HFFc6 (cell line): ENCODE measurements at regions not wholly inside any gene's neighbourhood (a gene's known extent, or its start where the extent isn't known, plus 50 kb on each side); places are given as distances from the start of the nearest gene placed in this dataset.

Source experiments
- DNase-seq: peaks from one replicate; pipeline ENCODE4 v3.0.0-alpha.2; 2018
- H3K27ac Mint-ChIP-seq: 2 replicates; pipeline ENCODE4 v1.8.0; 2020; ENCODE audit warnings: mild to moderate bottlenecking, mixed read lengths
- H3K27me3 Mint-ChIP-seq: 2 replicates; pipeline ENCODE4 v1.8.0; 2021; ENCODE audit warnings: mild to moderate bottlenecking, moderate library complexity, mixed read lengths; ENCODE audit not compliant: insufficient read depth
- H3K36me3 Mint-ChIP-seq: 2 replicates; pipeline ENCODE4 v1.8.0; 2021; ENCODE audit warnings: low read depth, mixed read lengths
- H3K4me1 Mint-ChIP-seq: 2 replicates; pipeline ENCODE4 v1.8.0; 2020; ENCODE audit warnings: low read depth, mixed read lengths
- H3K4me3 Mint-ChIP-seq: 2 replicates; pipeline ENCODE4 v1.8.0; 2020; ENCODE audit warnings: mild to moderate bottlenecking, moderate library complexity, mixed read lengths
- H3K9me3 Mint-ChIP-seq: 2 replicates; pipeline ENCODE4 v1.8.0; 2020; ENCODE audit warnings: mild to moderate bottlenecking, mixed read lengths
- TF ChIP-seq, protein P1 (sequence below): fragments of 200-600 bp; sonication (generic); IDR thresholded peaks from 2 replicates; pipeline ENCODE4 v1.5.0; 2021; ENCODE audit warnings: antibody characterized with exemption, mild to moderate bottlenecking

DNA sequence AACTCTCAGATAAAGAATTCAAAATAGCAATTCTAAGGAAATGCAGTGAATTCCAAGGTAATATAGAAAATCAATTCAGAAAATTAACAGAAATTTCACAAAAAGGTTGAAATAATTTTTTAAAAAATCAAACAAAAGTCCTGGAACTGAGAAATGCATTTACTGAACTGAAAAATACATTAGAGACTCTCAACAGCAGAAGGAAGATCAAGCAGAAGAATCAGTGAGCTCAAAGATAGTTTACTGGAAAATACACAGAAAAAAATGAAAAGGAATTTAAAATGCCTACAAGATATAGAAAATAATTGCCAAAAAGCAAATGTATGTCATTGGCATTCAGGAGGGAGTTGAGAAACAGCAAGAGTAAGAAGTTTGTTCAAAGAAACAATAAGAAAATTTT, 107.3 kb downstream of the BUD13 start:
- Mint-ChIP-seq H3K36me3 (no peaks in the 10 kb centered on the region), H3K4me1 (no peaks in the 10 kb centered on the region), H3K27me3 (peaks cover 7% of the 10 kb centered on the region), H3K4me3 (no peak overlapping the region), H3K27ac (no peak overlapping the region), H3K9me3 (no peaks in the 10 kb centered on the region)
- TF ChIP-seq, protein P1, sequence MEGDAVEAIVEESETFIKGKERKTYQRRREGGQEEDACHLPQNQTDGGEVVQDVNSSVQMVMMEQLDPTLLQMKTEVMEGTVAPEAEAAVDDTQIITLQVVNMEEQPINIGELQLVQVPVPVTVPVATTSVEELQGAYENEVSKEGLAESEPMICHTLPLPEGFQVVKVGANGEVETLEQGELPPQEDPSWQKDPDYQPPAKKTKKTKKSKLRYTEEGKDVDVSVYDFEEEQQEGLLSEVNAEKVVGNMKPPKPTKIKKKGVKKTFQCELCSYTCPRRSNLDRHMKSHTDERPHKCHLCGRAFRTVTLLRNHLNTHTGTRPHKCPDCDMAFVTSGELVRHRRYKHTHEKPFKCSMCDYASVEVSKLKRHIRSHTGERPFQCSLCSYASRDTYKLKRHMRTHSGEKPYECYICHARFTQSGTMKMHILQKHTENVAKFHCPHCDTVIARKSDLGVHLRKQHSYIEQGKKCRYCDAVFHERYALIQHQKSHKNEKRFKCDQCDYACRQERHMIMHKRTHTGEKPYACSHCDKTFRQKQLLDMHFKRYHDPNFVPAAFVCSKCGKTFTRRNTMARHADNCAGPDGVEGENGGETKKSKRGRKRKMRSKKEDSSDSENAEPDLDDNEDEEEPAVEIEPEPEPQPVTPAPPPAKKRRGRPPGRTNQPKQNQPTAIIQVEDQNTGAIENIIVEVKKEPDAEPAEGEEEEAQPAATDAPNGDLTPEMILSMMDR: no peak
- DNase-seq: no peak

DNA sequence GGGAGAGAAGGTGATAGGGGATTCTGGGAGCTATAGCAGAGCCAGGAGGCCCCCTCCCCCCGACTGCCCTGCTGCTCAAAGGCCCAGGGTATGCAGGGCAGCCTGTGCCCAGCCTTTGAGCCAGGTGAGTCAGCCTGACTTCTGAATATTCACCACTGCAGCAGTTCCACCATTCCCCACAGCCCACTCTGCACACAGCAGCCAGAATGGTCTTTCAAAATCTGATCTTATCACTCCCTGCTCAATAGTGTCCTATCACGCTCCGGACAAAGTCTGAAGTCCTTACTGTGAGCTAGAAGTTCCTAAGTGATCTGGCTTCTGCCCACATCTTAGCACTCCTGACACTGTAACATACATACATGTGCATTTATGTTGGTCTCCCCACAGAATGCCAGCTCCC, 111.7 kb downstream of the BUD13 start:
- peaks cover 10% of the 10 kb centered on the region for H3K27me3 Mint-ChIP-seq
- H3K27ac Mint-ChIP-seq: no peak overlapping the region
- no peak for DNase-seq
- no peak overlapping the region for H3K4me3 Mint-ChIP-seq
- TF ChIP-seq, protein P1: no peak
- H3K4me1 Mint-ChIP-seq: no peaks in the 10 kb centered on the region
- no peaks in the 10 kb centered on the region for H3K9me3 Mint-ChIP-seq
- no peaks in the 10 kb centered on the region for H3K36me3 Mint-ChIP-seq

DNA sequence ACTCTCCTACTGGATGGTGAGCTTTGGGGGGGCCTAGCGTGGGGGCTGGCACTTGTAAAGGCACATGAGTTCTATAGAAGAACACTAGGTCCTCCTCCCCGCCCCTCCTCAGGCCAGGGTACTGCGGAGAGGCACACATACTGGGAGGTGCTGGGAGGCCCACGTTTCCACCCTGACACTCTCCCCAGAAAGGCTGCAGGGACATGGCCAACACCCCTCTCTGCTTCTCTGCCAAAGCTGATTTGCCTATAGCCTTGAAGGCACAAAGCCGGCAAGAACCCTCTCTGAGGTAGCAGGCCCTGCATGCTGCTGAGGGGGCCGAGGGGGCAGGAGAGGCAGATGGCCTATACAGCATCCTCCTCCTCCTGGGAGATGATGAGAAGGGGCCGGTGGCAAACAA, 112.8 kb downstream of the BUD13 start:
- Mint-ChIP-seq H3K27me3 (peaks cover 10% of the 10 kb centered on the region), H3K4me3 (no peak overlapping the region), H3K27ac (no peak overlapping the region), H3K36me3 (no peaks in the 10 kb centered on the region), H3K9me3 (no peaks in the 10 kb centered on the region), H3K4me1 (no peaks in the 10 kb centered on the region)
- no peak for DNase-seq
- TF ChIP-seq, protein P1: no peak

DNA sequence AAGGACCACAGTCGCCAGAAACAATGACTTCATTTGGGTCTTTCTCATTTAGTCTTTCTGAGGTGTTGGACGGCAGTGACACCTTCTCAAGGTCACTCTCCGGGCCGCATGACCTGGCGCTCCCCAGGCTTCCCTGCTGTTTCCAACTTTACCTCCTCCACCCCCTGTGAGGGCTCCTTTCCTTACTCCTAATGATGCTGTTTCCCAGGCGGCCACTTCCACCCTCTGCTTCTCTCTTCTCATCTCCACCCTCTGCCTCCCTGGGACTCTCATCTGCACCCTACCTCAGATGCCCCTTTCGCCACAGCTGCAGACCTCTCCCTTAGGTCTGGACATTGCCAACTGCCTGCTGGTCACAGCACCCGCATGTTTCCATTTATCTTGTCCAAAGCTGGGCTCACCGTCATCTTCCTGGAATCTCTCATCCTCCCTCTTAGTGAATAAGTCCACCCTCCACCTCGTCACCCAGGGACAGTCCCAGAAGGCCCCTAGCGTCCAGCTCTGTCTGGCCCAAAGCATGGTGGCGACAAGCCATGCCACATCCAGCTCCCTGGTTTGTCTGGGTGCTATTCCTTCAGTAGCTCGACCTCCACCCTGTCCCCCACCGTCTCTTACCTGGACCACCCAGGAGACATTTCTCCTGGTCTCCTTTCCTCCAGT, 113.8 kb downstream of the BUD13 start:
- DNase-seq: no peak
- TF ChIP-seq, protein P1: no peak
- H3K9me3 Mint-ChIP-seq: no peaks in the 10 kb centered on the region
- H3K36me3 Mint-ChIP-seq: no peaks in the 10 kb centered on the region
- no peaks in the 10 kb centered on the region for H3K4me1 Mint-ChIP-seq
- H3K4me3 Mint-ChIP-seq: no peak overlapping the region
- H3K27ac Mint-ChIP-seq: no peak overlapping the region
- peaks cover 10% of the 10 kb centered on the region for H3K27me3 Mint-ChIP-seq

DNA sequence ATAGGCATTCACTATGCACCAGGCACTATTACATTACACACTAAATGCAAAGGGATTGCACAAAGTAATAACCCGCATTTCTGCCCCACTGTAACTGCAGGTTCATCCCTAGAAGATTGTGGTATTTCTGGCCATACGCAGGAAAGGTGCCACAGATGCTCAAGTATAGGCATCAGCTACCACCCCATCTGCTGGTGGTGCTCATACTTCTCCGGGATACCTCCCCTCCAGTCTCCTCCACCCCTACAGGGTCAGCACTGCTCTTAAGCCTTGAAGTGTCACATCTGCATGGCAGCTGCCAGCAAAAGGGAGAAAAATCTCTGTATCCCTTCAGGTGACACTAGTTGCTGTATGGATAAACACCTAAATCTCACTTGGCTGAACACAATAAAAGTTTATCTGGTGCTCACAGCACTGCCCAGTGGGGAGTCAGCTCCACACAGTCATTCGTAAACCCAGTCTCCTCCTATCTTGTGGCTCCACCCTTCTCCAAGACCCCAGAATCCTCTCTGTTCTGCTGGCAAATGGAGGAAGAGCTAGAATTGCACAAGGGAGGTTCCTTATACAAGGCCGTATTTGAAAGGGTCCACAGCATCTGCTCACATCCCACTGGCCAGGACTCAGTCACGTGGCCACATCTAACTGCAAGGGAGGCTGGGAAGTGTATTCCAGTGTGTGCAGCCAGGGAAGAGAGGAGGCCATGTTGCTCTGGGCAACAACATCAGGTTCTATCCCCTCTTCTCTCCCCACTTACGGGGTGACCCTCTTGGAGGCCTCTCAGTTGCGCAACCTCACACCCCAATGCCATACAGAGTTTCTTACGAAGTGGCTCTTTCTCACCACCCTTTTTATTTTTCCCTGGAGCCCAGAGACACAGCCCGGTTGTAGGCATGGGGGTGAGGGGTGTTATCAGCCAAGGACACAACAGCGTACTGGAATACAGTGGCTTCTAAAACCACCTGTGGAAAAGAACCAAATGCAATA, 114.7 kb downstream of the BUD13 start:
- Mint-ChIP-seq H3K4me3 (no peak overlapping the region), H3K27me3 (peaks cover 10% of the 10 kb centered on the region), H3K27ac (no peak overlapping the region), H3K36me3 (no peaks in the 10 kb centered on the region), H3K4me1 (no peaks in the 10 kb centered on the region), H3K9me3 (no peaks in the 10 kb centered on the region)
- DNase-seq: no peak
- TF ChIP-seq, protein P1: no peak
